ENCODE measurements at regions not wholly inside any gene's neighbourhood (a gene's known extent, or its start where the extent isn't known, plus 50 kb on each side); places are given as distances from the start of the nearest gene placed in this dataset.

DNA sequence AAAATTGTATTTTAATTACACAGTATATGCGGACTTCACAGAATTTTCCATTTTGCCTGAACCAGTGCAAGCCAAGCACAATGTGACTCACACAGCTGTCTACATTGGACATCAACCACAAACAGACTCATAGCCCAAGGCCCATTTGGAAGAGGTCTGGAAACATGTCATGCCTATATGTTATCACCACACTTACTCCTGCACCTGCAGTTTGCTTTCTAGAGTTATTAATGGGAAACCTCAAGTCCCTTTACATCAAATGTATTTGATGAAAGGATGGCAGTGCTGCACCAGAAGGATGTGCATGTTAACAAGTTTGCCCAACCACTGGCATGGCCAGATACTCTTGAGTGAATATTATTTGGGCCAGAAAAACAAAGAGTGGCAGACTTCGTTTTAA, 548.9 kb upstream of the CDH2 start:
- Histone ChIP-seq H3K4me3 (ENCODE audit: control extremely low read depth in 1 of 5, extremely low read depth in 1 of 5, insufficient read depth in 1 of 5, low read depth in 2 of 5, low read length in 4 of 5) (no peak overlapping the region), H3K4me2 (replicated peaks; ENCODE audit: low read depth, low read length, poor library complexity, severe bottlenecking) (no peak overlapping the region), H3K36me3 (replicated peaks in 1 of 2; ENCODE audit: control extremely low read depth in 1 of 2, control insufficient read depth in 1 of 2, extremely low read depth in 1 of 2, insufficient read depth in 2 of 2, low read length in 1 of 2) (no peaks in the 10 kb centered on the region), H2AFZ (ENCODE audit: insufficient read depth, low read depth, low read length, poor library complexity, severe bottlenecking) (no peak overlapping the region), H4K20me1 (ENCODE audit: control insufficient read depth, insufficient read depth, low read length, poor library complexity, severe bottlenecking) (no peaks in the 10 kb centered on the region), H3K4me1 (ENCODE audit: control insufficient read depth in 2 of 2, insufficient read depth in 2 of 2, low read length in 2 of 2) (no peaks in the 10 kb centered on the region), H3K9ac (ENCODE audit: low read length) (no peak overlapping the region), H3K9me3 (ENCODE audit: control extremely low read depth in 1 of 3, control insufficient read depth in 2 of 3, insufficient read depth in 1 of 3, low read length in 2 of 3) (no peaks in the 10 kb centered on the region), H3K79me2 (ENCODE audit: control insufficient read depth, insufficient read depth, low read length) (no peaks in the 10 kb centered on the region), H3K27ac (ENCODE audit: low read length in 2 of 2) (no peak overlapping the region), H3K27me3 (replicated peaks in 1 of 4; ENCODE audit: control extremely low read depth in 1 of 4, control insufficient read depth in 3 of 4, insufficient read depth in 4 of 4, low read length in 3 of 4) (no peaks in the 10 kb centered on the region)
- H3K4me3 Mint-ChIP-seq = no peak overlapping the region
- DNase-seq (no peak), ATAC-seq (ENCODE audit: low read depth) (no peak)
- peaks cover under 1% of the 10 kb centered on the region for H3K9me3 Mint-ChIP-seq (ENCODE audit: insufficient read depth)
- POLR2A ChIA-PET = no interaction called here
- intact Hi-C loops (cut with micrococcal nuclease) = no loop called here
- H3K27me3 Mint-ChIP-seq = no peaks in the 10 kb centered on the region
- no peak overlapping the region for H3K27ac Mint-ChIP-seq
- CTCF ChIA-PET = no interaction called here
- 100% methylated on average over 2 of the region's 2 CpGs for WGBS (ENCODE audit: insufficient coverage)
- TF ChIP-seq CTCF (IDR thresholded peaks at IDR 0.05) = no peak
- TF ChIP-seq EZH2 (IDR thresholded peaks at IDR 0.05; ENCODE audit: borderline replicate concordance, insufficient read depth, low read depth, low read length, poor library complexity, severe bottlenecking) = no peak
- no peaks in the 10 kb centered on the region for H3K4me1 Mint-ChIP-seq

- H4K20me1 ChIP-seq (ENCODE audit: control insufficient read depth, insufficient read depth, low read length, poor library complexity, severe bottlenecking) = no peaks in the 10 kb centered on the region
- DNase-seq (no peak), ATAC-seq (ENCODE audit: low read depth) (no peak)
- no peak overlapping the region for H3K4me2 ChIP-seq (replicated peaks; ENCODE audit: low read depth, low read length, poor library complexity, severe bottlenecking)
- no peaks in the 10 kb centered on the region for H3K4me1 ChIP-seq (ENCODE audit: control insufficient read depth in 2 of 2, insufficient read depth in 2 of 2, low read length in 2 of 2)
- H2AFZ ChIP-seq (ENCODE audit: insufficient read depth, low read depth, low read length, poor library complexity, severe bottlenecking) = no peak overlapping the region
- Mint-ChIP-seq H3K9me3 (ENCODE audit: insufficient read depth) (peaks cover 2% of the 10 kb centered on the region), H3K4me3 (no peak overlapping the region), H3K27ac (no peak overlapping the region), H3K27me3 (no peaks in the 10 kb centered on the region), H3K4me1 (no peaks in the 10 kb centered on the region)
- intact Hi-C loops (cut with micrococcal nuclease) = no loop called here
- H3K27me3 ChIP-seq (replicated peaks in 1 of 4; ENCODE audit: control extremely low read depth in 1 of 4, control insufficient read depth in 3 of 4, insufficient read depth in 4 of 4, low read length in 3 of 4) = no peaks in the 10 kb centered on the region
- no peaks in the 10 kb centered on the region for H3K79me2 ChIP-seq (ENCODE audit: control insufficient read depth, insufficient read depth, low read length)
- no peak overlapping the region for H3K9ac ChIP-seq (ENCODE audit: low read length)
- POLR2A ChIA-PET = no interaction called here
- no peak overlapping the region for H3K27ac ChIP-seq (ENCODE audit: low read length in 2 of 2)
- no peaks in the 10 kb centered on the region for H3K36me3 ChIP-seq (replicated peaks in 1 of 2; ENCODE audit: control extremely low read depth in 1 of 2, control insufficient read depth in 1 of 2, extremely low read depth in 1 of 2, insufficient read depth in 2 of 2, low read length in 1 of 2)
- no peaks in the 10 kb centered on the region for H3K9me3 ChIP-seq (ENCODE audit: control extremely low read depth in 1 of 3, control insufficient read depth in 2 of 3, insufficient read depth in 1 of 3, low read length in 2 of 3)
- no peak for TF ChIP-seq CTCF (IDR thresholded peaks at IDR 0.05)
- TF ChIP-seq EZH2 (IDR thresholded peaks at IDR 0.05; ENCODE audit: borderline replicate concordance, insufficient read depth, low read depth, low read length, poor library complexity, severe bottlenecking) = no peak
- CTCF ChIA-PET = no interaction called here
- WGBS (ENCODE audit: insufficient coverage) = no CpG with 5 or more reads among the region's 2 CpGs
- no peak overlapping the region for H3K4me3 ChIP-seq (ENCODE audit: control extremely low read depth in 1 of 5, extremely low read depth in 1 of 5, insufficient read depth in 1 of 5, low read depth in 2 of 5, low read length in 4 of 5)
These were observed 546.6 kb upstream of the CDH2 start for GRCh38 chr18:28723506-28723905.

Data from B cell (primary cell).